ENCODE measurements at regions not wholly inside any gene's neighbourhood (a gene's known extent, or its start where the extent isn't known, plus 50 kb on each side); places are given as distances from the start of the nearest gene placed in this dataset.

DNA sequence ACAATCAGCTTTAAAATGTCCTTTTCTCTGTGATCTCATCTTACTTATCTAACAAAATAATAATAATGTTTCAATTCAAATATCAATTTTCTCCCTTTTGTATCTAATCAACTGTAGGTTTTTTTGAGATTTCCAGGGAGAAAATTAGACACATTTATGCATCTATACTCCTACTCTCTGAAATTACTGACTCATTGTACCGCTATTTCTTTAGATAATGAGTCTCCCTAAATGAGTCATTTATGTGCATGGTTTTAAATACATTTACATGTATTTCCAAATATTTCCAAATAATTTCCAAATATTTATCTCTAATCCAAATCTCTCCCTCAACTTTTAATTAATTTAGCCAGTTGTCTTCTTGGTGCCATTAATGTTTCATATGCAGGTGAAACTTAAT, 621.0 kb downstream of the TECRL start:
- ChIA-PET CTCF (no interaction called here), POLR2A (interaction anchor here (0.7 kb wide), 1 partner anchor 121 kb away, joined by 3 read pairs; no protein-coding TSS in a partner anchor)
- H3K27ac Mint-ChIP-seq (ENCODE audit: low read depth, unreplicated experiment), result no peak overlapping the region
- no TSS peak for BruUV-seq (replicated peaks)
- H3K27me3 Mint-ChIP-seq (ENCODE audit: insufficient read depth, unreplicated experiment), result no peaks in the 10 kb centered on the region
- TF ChIP-seq, protein P1, sequence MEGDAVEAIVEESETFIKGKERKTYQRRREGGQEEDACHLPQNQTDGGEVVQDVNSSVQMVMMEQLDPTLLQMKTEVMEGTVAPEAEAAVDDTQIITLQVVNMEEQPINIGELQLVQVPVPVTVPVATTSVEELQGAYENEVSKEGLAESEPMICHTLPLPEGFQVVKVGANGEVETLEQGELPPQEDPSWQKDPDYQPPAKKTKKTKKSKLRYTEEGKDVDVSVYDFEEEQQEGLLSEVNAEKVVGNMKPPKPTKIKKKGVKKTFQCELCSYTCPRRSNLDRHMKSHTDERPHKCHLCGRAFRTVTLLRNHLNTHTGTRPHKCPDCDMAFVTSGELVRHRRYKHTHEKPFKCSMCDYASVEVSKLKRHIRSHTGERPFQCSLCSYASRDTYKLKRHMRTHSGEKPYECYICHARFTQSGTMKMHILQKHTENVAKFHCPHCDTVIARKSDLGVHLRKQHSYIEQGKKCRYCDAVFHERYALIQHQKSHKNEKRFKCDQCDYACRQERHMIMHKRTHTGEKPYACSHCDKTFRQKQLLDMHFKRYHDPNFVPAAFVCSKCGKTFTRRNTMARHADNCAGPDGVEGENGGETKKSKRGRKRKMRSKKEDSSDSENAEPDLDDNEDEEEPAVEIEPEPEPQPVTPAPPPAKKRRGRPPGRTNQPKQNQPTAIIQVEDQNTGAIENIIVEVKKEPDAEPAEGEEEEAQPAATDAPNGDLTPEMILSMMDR (IDR thresholded peaks at IDR 0.05; ENCODE audit: unreplicated experiment), result no peak
- no peak overlapping the region for H3K4me3 Mint-ChIP-seq (ENCODE audit: unreplicated experiment)
- H3K36me3 Mint-ChIP-seq (ENCODE audit: insufficient read depth, unreplicated experiment), result no peaks in the 10 kb centered on the region
- DNase-seq (ENCODE audit: unreplicated experiment), result peak; percentile 1
- intact Hi-C loops (cut with micrococcal nuclease), result no loop called here
- peaks cover 27% of the 10 kb centered on the region for H3K9me3 Mint-ChIP-seq (ENCODE audit: unreplicated experiment)
- H3K4me1 Mint-ChIP-seq (ENCODE audit: insufficient read depth, unreplicated experiment), result no peaks in the 10 kb centered on the region

DNA sequence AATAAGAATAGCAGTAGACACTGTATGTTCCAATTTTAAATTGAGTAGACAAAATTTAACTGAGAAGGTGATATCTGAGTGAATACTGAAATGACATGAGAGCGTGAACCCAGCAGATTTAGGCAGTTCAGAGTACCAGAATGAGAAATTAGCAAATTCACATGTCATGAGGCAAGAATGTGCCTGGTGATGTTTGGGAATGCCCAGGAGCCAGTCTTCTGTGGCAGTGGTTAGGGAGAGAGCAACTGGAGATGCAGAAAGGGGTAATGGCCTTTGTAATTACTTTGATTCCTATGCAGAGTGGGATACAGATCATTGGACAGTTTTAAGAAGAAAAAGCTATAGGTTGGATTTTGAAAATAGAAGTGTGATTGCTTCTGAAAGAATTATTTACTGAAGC, 621.9 kb downstream of the TECRL start:
- Mint-ChIP-seq H3K4me1 (ENCODE audit: insufficient read depth, unreplicated experiment) (no peaks in the 10 kb centered on the region), H3K9me3 (ENCODE audit: unreplicated experiment) (peaks cover 25% of the 10 kb centered on the region), H3K27me3 (ENCODE audit: insufficient read depth, unreplicated experiment) (no peaks in the 10 kb centered on the region), H3K27ac (ENCODE audit: low read depth, unreplicated experiment) (no peak overlapping the region), H3K36me3 (ENCODE audit: insufficient read depth, unreplicated experiment) (no peaks in the 10 kb centered on the region), H3K4me3 (ENCODE audit: unreplicated experiment) (no peak overlapping the region)
- intact Hi-C loops (cut with micrococcal nuclease), result no loop called here
- no TSS peak for BruUV-seq (replicated peaks)
- CTCF ChIA-PET, result no interaction called here
- TF ChIP-seq, protein P1 (IDR thresholded peaks at IDR 0.05; ENCODE audit: unreplicated experiment), result no peak
- POLR2A ChIA-PET, result no interaction called here
- DNase-seq (ENCODE audit: unreplicated experiment), result no peak

DNA sequence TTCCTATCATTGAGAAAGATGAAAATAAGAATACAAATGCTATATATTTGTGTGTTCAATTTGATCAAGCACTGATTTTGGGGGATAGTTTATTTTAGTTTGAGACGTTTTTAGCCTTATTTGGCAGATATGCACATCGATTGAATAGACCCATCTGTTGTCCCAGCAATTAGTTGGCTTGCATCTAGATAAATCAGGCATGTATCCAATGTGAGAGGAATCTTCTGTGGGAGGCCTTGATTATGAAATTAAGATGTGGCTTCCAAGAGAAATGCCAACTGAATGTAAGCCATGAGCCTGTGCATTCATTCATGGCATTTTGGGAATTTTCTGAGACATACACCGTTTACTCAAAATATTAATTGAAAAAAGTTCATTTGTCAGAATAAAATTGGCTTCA, 623.1 kb downstream of the TECRL start:
- Mint-ChIP-seq H3K4me3 (ENCODE audit: unreplicated experiment) (no peak overlapping the region), H3K9me3 (ENCODE audit: unreplicated experiment) (peaks cover 16% of the 10 kb centered on the region), H3K36me3 (ENCODE audit: insufficient read depth, unreplicated experiment) (no peaks in the 10 kb centered on the region), H3K27ac (ENCODE audit: low read depth, unreplicated experiment) (no peak overlapping the region), H3K4me1 (ENCODE audit: insufficient read depth, unreplicated experiment) (no peaks in the 10 kb centered on the region), H3K27me3 (ENCODE audit: insufficient read depth, unreplicated experiment) (no peaks in the 10 kb centered on the region)
- no peak for DNase-seq (ENCODE audit: unreplicated experiment)
- BruUV-seq (replicated peaks), result no TSS peak
- intact Hi-C loops (cut with micrococcal nuclease), result no loop called here
- POLR2A ChIA-PET, result no interaction called here
- CTCF ChIA-PET, result no interaction called here
- TF ChIP-seq, protein P1 (IDR thresholded peaks at IDR 0.05; ENCODE audit: unreplicated experiment), result no peak

DNA sequence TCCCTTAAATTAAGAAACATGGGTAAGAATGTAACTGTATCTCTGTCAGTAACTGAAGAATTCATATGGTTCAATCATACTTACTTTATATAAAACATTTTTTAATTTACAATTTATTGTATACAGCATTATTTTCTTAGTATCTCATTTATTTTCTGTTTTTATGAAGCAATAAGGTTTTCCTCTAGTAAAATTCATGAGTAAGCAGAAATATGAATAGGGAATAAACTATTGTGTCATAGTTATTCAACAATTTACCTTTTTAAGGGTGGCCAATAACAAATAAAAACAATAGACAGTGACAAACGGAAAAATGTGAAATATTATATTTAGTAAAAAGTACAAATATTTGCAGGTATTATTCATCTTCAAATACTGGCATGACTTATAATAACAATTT, 624.4 kb downstream of the TECRL start:
- no peaks in the 10 kb centered on the region for H3K27me3 Mint-ChIP-seq (ENCODE audit: insufficient read depth, unreplicated experiment)
- ChIA-PET CTCF (no interaction called here), POLR2A (no interaction called here)
- H3K4me3 Mint-ChIP-seq (ENCODE audit: unreplicated experiment), result no peak overlapping the region
- no TSS peak for BruUV-seq (replicated peaks)
- peaks cover 16% of the 10 kb centered on the region for H3K9me3 Mint-ChIP-seq (ENCODE audit: unreplicated experiment)
- H3K27ac Mint-ChIP-seq (ENCODE audit: low read depth, unreplicated experiment), result no peak overlapping the region
- TF ChIP-seq, protein P1 (IDR thresholded peaks at IDR 0.05; ENCODE audit: unreplicated experiment), result no peak
- DNase-seq (ENCODE audit: unreplicated experiment), result no peak
- no peaks in the 10 kb centered on the region for H3K4me1 Mint-ChIP-seq (ENCODE audit: insufficient read depth, unreplicated experiment)
- no peaks in the 10 kb centered on the region for H3K36me3 Mint-ChIP-seq (ENCODE audit: insufficient read depth, unreplicated experiment)
- intact Hi-C loops (cut with micrococcal nuclease), result no loop called here

Measured in MCF 10A (cell line).